HepG2 (cell line): ENCODE measurements at regions not wholly inside any gene's neighbourhood (a gene's known extent, or its start where the extent isn't known, plus 50 kb on each side); places are given as distances from the start of the nearest gene placed in this dataset.

ENCODE experiments used
- IRX3 ChIP-seq: sonication (generic); formaldehyde crosslinking; IDR thresholded peaks from 2 replicates; pipeline ENCODE4 v1.8.1; 2023; ENCODE audit warnings: mild to moderate bottlenecking, low read depth, missing genetic modification reagents, borderline replicate concordance
- JUND ChIP-seq: sonication (generic); formaldehyde crosslinking; IDR thresholded peaks from 2 replicates; pipeline ENCODE4 v1.8.0; 2022; ENCODE audit warnings: mild to moderate bottlenecking, missing genetic modification reagents
- NFKBIZ ChIP-seq: IDR thresholded peaks from 2 replicates; pipeline ENCODE4 v1.6.1; 2018; ENCODE audit warnings: missing genetic modification reagents, missing compliant biosample characterization
- POLR2AphosphoS5 ChIP-seq: IDR thresholded peaks from 2 replicates; pipeline ENCODE4 v1.6.1; 2012; ENCODE audit warnings: low read depth, low read length
- RFXAP ChIP-seq: sonication (generic); formaldehyde crosslinking; IDR thresholded peaks from 2 replicates; pipeline ENCODE4 v1.4.0; 2020; ENCODE audit warnings: missing genetic modification reagents, borderline replicate concordance
- STAT5B ChIP-seq: sonication (generic); formaldehyde crosslinking; IDR thresholded peaks from 2 replicates; pipeline ENCODE4 v1.4.0; 2020; ENCODE audit warnings: missing genetic modification reagents
- ZNF317 ChIP-seq: sonication (generic); formaldehyde crosslinking; IDR thresholded peaks from 2 replicates; pipeline ENCODE4 v1.5.0; 2020; ENCODE audit warnings: mild to moderate bottlenecking, missing genetic modification reagents
- ZNF331 ChIP-seq: sonication (generic); formaldehyde crosslinking; IDR thresholded peaks from 2 replicates; pipeline ENCODE4 v1.4.0; 2020; ENCODE audit warnings: missing genetic modification reagents
- TF ChIP-seq, protein P1 (sequence below): sonication (generic); formaldehyde crosslinking; IDR thresholded peaks from 2 replicates; pipeline ENCODE4 v1.5.1; 2020; ENCODE audit warnings: mild to moderate bottlenecking, missing genetic modification reagents, moderate library complexity

DNA sequence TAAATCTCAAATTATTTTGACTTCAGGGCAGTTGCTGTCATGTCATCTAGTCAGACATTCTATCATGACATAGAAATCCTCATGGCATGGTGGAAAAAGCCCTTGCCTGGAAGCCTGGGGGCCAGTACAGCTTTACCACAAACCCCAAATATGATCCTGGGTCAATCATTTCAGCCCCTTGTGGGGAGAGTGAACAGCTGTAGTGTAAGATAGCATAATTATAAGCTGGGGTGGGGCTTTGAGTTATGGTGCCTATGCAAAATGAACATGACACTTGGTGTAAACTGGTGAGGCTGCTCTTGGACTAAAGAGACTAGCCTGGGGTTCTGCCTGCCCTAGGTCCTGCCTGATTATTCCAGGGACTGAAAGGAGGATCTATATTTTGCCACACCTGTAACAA, 207.7 kb upstream of the DDHD1 start:
- TF ChIP-seq ZNF331 (CRISPR knock-in tag): no peak
- no peak for TF ChIP-seq STAT5B (CRISPR knock-in tag)
- TF ChIP-seq IRX3 (CRISPR knock-in tag): no peak
- no peak for TF ChIP-seq NFKBIZ (CRISPR knock-in tag)
- TF ChIP-seq RFXAP (CRISPR knock-in tag): no peak
- TF ChIP-seq, protein P1, sequence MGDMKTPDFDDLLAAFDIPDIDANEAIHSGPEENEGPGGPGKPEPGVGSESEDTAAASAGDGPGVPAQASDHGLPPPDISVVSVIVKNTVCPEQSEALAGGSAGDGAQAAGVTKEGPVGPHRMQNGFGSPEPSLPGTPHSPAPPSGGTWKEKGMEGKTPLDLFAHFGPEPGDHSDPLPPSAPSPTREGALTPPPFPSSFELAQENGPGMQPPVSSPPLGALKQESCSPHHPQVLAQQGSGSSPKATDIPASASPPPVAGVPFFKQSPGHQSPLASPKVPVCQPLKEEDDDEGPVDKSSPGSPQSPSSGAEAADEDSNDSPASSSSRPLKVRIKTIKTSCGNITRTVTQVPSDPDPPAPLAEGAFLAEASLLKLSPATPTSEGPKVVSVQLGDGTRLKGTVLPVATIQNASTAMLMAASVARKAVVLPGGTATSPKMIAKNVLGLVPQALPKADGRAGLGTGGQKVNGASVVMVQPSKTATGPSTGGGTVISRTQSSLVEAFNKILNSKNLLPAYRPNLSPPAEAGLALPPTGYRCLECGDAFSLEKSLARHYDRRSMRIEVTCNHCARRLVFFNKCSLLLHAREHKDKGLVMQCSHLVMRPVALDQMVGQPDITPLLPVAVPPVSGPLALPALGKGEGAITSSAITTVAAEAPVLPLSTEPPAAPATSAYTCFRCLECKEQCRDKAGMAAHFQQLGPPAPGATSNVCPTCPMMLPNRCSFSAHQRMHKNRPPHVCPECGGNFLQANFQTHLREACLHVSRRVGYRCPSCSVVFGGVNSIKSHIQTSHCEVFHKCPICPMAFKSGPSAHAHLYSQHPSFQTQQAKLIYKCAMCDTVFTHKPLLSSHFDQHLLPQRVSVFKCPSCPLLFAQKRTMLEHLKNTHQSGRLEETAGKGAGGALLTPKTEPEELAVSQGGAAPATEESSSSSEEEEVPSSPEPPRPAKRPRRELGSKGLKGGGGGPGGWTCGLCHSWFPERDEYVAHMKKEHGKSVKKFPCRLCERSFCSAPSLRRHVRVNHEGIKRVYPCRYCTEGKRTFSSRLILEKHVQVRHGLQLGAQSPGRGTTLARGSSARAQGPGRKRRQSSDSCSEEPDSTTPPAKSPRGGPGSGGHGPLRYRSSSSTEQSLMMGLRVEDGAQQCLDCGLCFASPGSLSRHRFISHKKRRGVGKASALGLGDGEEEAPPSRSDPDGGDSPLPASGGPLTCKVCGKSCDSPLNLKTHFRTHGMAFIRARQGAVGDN (CRISPR knock-in tag): no peak
- no peak for TF ChIP-seq POLR2AphosphoS5
- no peak for TF ChIP-seq JUND (CRISPR knock-in tag)
- TF ChIP-seq ZNF317 (CRISPR knock-in tag): no peak
